ENCODE measurements at regions not wholly inside any gene's neighbourhood (a gene's known extent, or its start where the extent isn't known, plus 50 kb on each side); places are given as distances from the start of the nearest gene placed in this dataset.

DNA sequence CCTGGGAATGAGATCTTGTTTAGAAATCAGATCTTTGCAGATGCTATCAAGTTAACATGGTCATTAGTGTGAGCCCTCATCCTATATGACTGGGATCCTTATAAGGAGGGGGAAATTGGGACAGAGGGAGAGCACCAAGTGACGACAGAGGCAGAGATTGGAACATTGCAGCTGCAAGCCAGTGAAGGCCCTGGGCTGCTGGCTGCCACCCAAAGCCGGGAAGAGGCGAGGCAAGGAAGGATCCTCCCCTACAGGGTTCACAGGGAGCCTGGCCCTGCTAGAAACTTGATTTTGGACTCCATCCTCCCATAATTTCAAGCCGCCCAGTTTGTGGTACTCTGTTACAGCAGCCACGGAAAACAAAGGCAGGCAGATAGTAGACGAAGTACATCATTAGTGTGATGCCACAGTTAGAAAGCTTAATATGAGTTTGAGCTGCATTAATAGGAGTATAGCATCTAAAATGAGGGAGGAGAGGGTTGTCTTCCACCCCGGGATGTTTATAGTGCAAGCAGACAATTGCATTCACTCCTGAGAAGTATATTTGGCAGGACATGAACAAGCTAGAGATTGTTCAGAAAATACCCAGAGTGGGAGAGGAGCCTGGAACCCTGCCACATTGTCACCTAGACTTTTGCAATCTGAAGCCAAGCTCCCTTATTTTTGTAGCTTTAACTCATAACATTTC lies 56.8 kb upstream of the CLMP start:
- H3K4me1 Mint-ChIP-seq, result peaks cover 49% of the 10 kb centered on the region
- H3K4me3 Mint-ChIP-seq, result no peak overlapping the region
- H3K36me3 Mint-ChIP-seq (ENCODE audit: low read depth), result no peaks in the 10 kb centered on the region
- H3K9me3 Mint-ChIP-seq, result no peaks in the 10 kb centered on the region
- H3K27me3 Mint-ChIP-seq (ENCODE audit: low read depth), result peaks cover 33% of the 10 kb centered on the region
- peak overlapping the region in 1 of 3 experiments; percentile 3 for H3K27ac Mint-ChIP-seq
- TF ChIP-seq, protein P1, sequence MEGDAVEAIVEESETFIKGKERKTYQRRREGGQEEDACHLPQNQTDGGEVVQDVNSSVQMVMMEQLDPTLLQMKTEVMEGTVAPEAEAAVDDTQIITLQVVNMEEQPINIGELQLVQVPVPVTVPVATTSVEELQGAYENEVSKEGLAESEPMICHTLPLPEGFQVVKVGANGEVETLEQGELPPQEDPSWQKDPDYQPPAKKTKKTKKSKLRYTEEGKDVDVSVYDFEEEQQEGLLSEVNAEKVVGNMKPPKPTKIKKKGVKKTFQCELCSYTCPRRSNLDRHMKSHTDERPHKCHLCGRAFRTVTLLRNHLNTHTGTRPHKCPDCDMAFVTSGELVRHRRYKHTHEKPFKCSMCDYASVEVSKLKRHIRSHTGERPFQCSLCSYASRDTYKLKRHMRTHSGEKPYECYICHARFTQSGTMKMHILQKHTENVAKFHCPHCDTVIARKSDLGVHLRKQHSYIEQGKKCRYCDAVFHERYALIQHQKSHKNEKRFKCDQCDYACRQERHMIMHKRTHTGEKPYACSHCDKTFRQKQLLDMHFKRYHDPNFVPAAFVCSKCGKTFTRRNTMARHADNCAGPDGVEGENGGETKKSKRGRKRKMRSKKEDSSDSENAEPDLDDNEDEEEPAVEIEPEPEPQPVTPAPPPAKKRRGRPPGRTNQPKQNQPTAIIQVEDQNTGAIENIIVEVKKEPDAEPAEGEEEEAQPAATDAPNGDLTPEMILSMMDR (IDR thresholded peaks at IDR 0.05; ENCODE audit: unreplicated experiment in 3 of 3), result no peak

DNA sequence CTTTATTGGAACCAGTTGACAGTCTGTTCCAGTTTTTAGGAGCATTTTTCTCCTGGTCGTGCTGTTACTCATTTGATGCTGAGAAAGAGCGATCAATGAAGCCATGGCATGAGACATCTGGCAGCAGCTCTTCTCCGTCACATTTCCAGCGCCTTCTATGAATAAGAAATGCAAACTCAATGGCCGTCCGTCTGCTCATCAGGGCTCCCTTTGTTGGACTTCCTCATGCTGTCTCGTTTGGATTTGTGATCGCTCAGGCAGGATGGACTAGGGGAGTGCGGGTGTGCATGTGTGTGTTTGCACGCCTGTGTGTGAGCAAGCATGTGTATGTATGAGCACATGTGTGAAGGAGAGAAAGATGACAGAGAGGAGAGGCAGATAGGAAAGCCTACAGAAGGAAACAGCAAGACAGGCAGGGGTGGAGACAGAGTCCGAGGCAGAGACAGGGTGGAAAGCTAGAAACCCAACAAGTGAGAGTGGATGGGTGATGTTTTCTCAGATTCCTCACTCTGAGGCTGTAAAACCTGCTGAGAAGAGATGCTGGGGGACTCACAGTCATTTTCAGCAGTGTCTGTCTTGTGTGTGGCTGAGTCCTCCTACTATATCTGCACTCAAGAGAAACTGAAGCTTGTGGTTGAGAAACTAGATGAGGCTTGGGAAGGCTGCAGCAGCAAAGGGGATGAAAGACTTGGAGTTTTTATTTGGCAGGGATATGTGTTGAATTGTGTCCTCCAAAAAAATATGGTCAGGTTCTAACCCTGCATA lies 56.0 kb upstream of the CLMP start:
- TF ChIP-seq, protein P1 (IDR thresholded peaks at IDR 0.05; ENCODE audit: unreplicated experiment in 3 of 3), result no peak
- H3K4me1 Mint-ChIP-seq, result peaks cover 43% of the 10 kb centered on the region
- no peaks in the 10 kb centered on the region for H3K36me3 Mint-ChIP-seq (ENCODE audit: low read depth)
- H3K9me3 Mint-ChIP-seq, result no peaks in the 10 kb centered on the region
- peaks cover 28% of the 10 kb centered on the region for H3K27me3 Mint-ChIP-seq (ENCODE audit: low read depth)
- H3K4me3 Mint-ChIP-seq, result no peak overlapping the region
- H3K27ac Mint-ChIP-seq, result peak overlapping the region in 2 of 3 experiments; percentile 3 to 5

DNA sequence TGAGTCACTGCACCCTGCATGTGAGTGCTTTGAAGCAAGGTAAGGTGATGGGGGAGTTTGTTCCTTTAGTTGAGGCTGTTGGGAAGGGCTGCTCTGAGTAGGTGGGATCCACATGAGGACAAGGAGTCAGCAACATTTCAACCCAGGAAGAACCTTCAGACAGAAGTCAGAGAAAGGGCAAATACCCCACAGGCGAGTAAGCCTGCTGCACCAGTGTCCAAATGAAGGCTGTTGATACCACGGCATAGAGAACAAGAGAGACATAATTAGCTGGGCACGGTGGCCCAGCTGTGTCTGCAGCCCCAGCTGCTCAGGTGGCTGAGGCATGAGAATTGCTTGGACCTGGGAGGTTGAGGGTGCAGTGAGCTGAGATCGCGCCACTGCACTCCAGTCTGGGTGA lies 54.3 kb upstream of the CLMP start:
- peaks cover 19% of the 10 kb centered on the region for H3K27me3 Mint-ChIP-seq (ENCODE audit: low read depth)
- H3K4me1 Mint-ChIP-seq, result peaks cover 37% of the 10 kb centered on the region
- no peaks in the 10 kb centered on the region for H3K36me3 Mint-ChIP-seq (ENCODE audit: low read depth)
- TF ChIP-seq, protein P1 (IDR thresholded peaks at IDR 0.05; ENCODE audit: unreplicated experiment in 3 of 3), result no peak
- H3K27ac Mint-ChIP-seq, result no peak overlapping the region
- H3K9me3 Mint-ChIP-seq, result no peaks in the 10 kb centered on the region
- no peak overlapping the region for H3K4me3 Mint-ChIP-seq

DNA sequence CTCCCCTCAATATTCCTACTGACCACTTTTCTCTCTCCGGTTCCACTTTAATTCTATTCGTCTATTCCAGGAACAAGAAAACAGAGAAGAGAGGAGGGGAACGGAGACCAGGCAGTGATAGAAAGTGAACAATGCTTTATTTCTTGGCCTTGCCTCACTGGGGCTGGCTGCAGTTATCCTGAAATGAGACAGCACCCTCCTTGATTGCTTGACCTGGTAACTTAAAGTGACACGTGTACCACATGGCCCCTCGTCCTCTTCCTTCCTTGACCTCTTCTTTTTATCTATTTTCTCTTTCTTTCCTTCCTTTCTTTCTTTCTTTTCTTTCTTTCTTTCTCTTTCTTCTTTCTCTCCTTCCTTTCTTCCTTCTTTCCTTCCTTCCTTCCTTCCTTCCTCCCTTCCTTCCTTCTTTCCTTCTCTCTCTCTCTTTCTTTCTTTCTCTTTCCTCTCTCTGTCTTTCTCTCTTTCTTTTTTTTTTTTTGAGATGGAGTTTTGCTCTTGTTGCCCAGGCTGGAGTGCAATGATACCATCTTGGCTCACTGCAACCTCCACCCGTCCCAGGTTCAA lies 52.8 kb upstream of the CLMP start:
- no peak overlapping the region for H3K27ac Mint-ChIP-seq
- H3K9me3 Mint-ChIP-seq, result no peaks in the 10 kb centered on the region
- TF ChIP-seq, protein P1 (IDR thresholded peaks at IDR 0.05; ENCODE audit: unreplicated experiment in 3 of 3), result no peak
- no peak overlapping the region for H3K4me3 Mint-ChIP-seq
- no peaks in the 10 kb centered on the region for H3K36me3 Mint-ChIP-seq (ENCODE audit: low read depth)
- peaks cover 37% of the 10 kb centered on the region for H3K4me1 Mint-ChIP-seq
- H3K27me3 Mint-ChIP-seq (ENCODE audit: low read depth), result peaks cover 23% of the 10 kb centered on the region

DNA sequence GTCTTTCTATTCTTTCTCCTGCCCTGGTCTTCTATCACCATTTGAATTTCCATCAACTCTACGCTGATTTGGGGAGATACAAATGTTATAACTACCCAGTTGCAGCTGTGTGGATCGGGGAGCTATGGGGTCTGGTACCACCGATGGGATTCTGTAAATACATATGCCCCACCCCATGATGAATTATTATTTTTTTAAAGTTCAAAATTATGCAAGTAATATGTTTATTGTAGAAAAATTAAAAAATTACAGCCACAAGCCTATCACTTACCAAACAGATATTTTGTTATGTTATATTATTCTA lies 52.4 kb upstream of the CLMP start:
- H3K9me3 Mint-ChIP-seq, result no peaks in the 10 kb centered on the region
- H3K27me3 Mint-ChIP-seq (ENCODE audit: low read depth), result peaks cover 23% of the 10 kb centered on the region
- H3K36me3 Mint-ChIP-seq (ENCODE audit: low read depth), result no peaks in the 10 kb centered on the region
- no peak overlapping the region for H3K4me3 Mint-ChIP-seq
- peaks cover 36% of the 10 kb centered on the region for H3K4me1 Mint-ChIP-seq
- TF ChIP-seq, protein P1 (IDR thresholded peaks at IDR 0.05; ENCODE audit: unreplicated experiment in 3 of 3), result peak in 1 of 3 experiments; percentile 37
- H3K27ac Mint-ChIP-seq, result no peak overlapping the region

Measured in nephron (organoid).